ENCODE measurements at regions not wholly inside any gene's neighbourhood (a gene's known extent, or its start where the extent isn't known, plus 50 kb on each side); places are given as distances from the start of the nearest gene placed in this dataset.

DNA sequence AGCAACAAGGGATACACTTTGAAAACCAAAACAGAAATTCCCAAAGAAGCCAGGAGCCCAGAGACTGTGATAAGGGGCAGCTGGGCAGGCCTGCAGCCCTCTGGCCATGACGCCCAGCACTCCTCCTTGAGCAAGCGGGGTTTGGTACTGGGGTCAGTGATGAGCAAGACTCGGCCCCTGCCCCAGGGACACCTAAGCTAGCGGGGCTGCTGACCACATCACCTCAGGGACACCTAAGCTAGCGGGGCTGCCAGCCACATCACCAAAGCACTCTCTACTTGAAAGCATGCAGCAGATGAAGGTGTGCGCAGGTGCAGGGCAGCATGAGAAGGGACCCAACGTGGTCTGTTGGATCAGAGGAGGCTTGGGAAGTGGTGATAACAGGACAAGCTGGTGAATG, 108.0 kb upstream of the PPP2R2D start:
- no peaks in the 10 kb centered on the region for H3K9me3 ChIP-seq (ENCODE audit: control insufficient read depth, low read depth, low read length)
- H3K9ac ChIP-seq (ENCODE audit: low read length) = no peak overlapping the region
- peaks cover 5% of the 10 kb centered on the region for H3K4me1 ChIP-seq (ENCODE audit: control insufficient read depth, low read depth, low read length)
- H3K36me3 ChIP-seq (ENCODE audit: control insufficient read depth, low read depth, low read length) = no peaks in the 10 kb centered on the region
- H3K4me3 ChIP-seq (ENCODE audit: low read length) = no peak overlapping the region
- H3K27me3 ChIP-seq (ENCODE audit: control insufficient read depth, insufficient read depth, low read length) = no peaks in the 10 kb centered on the region
- no peak overlapping the region for H3K27ac ChIP-seq (ENCODE audit: low read length)

DNA sequence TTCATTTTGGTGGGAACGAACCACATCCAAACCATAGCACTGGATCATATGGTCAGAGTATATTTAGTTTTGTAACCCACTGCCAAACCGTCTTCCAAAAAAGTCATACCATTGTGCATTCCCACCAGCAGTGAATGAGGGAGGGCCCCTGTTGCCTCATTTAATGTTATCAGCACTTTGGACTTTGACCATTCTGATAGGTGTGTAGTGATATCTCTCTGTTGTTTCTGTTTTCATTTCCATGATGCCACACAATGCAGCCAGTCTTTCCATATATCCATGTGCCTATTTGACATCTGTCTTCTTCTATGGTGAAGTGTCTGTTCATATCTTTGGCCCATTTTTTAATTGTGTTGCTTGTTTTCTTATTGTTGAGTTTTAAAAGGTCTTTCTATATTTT, 105.0 kb upstream of the PPP2R2D start:
- H3K27ac ChIP-seq (ENCODE audit: low read length) = no peak overlapping the region
- no peak overlapping the region for H3K4me3 ChIP-seq (ENCODE audit: low read length)
- no peaks in the 10 kb centered on the region for H3K4me1 ChIP-seq (ENCODE audit: control insufficient read depth, low read depth, low read length)
- H3K9ac ChIP-seq (ENCODE audit: low read length) = no peak overlapping the region
- H3K27me3 ChIP-seq (ENCODE audit: control insufficient read depth, insufficient read depth, low read length) = no peaks in the 10 kb centered on the region
- H3K9me3 ChIP-seq (ENCODE audit: control insufficient read depth, low read depth, low read length) = peaks cover 6% of the 10 kb centered on the region
- H3K36me3 ChIP-seq (ENCODE audit: control insufficient read depth, low read depth, low read length) = no peaks in the 10 kb centered on the region

DNA sequence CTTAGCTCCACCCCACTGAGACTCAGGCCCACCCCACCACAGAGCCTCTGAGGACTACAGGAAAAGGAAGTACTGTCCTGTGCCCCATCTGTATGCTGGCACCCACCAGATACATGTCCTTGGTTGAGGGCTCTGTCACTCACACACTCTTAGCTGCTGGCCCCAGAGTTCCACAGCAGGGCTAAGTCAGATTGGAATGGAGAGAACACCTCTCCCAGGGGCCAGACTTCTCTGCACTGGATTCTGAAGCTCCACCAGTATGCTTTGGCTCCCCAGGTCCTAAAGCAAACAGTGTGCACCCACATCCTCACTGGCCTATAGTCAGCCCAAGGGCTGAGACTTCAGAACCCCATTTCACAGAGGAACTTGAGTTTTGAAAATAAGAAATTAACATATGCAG, 103.2 kb upstream of the PPP2R2D start:
- no peak overlapping the region for H3K4me3 ChIP-seq (ENCODE audit: low read length)
- H3K36me3 ChIP-seq (ENCODE audit: control insufficient read depth, low read depth, low read length) = no peaks in the 10 kb centered on the region
- H3K9ac ChIP-seq (ENCODE audit: low read length) = no peak overlapping the region
- no peaks in the 10 kb centered on the region for H3K4me1 ChIP-seq (ENCODE audit: control insufficient read depth, low read depth, low read length)
- H3K9me3 ChIP-seq (ENCODE audit: control insufficient read depth, low read depth, low read length) = peaks cover 6% of the 10 kb centered on the region
- H3K27me3 ChIP-seq (ENCODE audit: control insufficient read depth, insufficient read depth, low read length) = no peaks in the 10 kb centered on the region
- no peak overlapping the region for H3K27ac ChIP-seq (ENCODE audit: low read length)

DNA sequence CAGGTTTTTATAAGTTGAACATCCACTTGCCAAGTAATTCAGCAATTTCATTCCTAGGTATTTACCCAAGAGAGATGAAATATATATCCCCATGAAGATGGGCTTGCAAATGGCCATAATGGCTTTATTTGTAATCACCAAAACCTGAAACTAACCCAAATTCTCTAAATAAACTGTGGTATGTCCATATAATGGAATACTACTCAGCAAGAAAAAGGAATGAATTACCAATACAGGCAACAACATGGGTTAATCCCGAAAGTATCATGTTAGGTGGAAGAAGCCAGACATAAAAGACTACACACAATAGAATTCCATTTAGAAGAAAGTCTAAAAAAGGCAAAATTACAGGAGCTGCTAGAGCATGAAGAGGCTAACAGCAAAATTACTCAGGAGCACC, 101.4 kb upstream of the PPP2R2D start:
- H3K9me3 ChIP-seq (ENCODE audit: control insufficient read depth, low read depth, low read length) = peaks cover 6% of the 10 kb centered on the region
- H3K27me3 ChIP-seq (ENCODE audit: control insufficient read depth, insufficient read depth, low read length) = no peaks in the 10 kb centered on the region

DNA sequence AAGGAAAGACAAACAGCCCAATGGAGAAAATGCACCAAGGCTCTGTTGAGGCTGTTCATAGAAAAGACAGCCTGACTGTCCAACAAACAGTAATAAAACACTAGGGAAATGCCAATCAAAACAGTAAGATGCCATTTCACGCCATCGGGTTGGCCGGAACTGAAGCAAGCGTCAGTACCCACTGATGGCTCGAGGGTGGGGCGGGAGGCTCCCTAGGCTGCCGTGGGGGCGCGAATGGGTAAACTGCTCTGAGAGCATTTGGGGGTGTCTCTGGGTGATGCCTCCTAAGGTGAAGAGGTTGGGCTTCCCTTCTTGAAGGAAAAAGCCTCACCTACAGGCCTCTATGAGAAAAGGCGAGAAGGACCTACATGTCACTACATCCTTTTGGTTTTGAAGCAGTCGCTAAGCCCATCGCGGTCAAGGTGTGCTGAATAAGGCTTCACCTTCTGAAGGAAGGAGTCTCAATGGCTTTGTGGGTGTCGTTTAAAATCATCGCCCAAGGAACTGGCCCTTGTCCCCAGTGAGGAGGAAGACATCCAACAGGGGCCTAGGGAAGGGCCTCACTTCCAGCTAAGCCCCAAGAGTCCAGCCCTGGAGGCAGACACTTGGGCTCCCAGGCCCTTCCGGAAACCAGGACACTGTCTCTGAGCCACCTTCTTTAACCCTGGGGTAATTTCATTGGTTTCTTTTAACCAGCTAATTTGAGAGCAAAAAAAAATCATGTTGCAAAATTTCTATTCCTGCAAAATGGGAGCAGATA, 98.5 kb upstream of the PPP2R2D start:
- Histone ChIP-seq H3K9me3 (ENCODE audit: control insufficient read depth, low read depth, low read length) (peaks cover 6% of the 10 kb centered on the region), H3K27me3 (ENCODE audit: control insufficient read depth, insufficient read depth, low read length) (no peaks in the 10 kb centered on the region)

More for the DNA sequence above, 101.4 kb upstream of the PPP2R2D start:
- H3K4me3 ChIP-seq (ENCODE audit: low read length) = no peak overlapping the region
- H3K4me1 ChIP-seq (ENCODE audit: control insufficient read depth, low read depth, low read length) = no peaks in the 10 kb centered on the region
- H3K36me3 ChIP-seq (ENCODE audit: control insufficient read depth, low read depth, low read length) = no peaks in the 10 kb centered on the region
- H3K9ac ChIP-seq (ENCODE audit: low read length) = no peak overlapping the region
- H3K27ac ChIP-seq (ENCODE audit: low read length) = no peak overlapping the region

DNA sequence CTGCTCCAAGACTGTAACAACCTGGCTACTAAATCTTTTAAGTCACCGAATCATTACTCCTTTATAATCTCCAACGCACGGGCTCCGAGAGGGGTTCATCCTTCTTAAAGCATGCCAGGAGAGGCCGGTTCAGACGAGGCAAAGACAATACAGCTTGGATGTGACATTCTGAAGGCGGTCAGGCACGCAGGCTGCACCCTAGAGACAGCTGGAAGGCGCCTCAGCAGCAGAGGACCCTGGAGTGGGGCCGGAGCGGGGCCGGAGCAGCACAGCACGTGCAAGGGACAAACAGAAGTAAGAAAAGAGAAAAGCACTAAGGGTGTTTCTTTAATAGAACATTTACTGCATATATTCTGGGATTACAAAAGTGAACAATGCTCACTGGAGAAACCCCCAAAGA, 97.8 kb upstream of the PPP2R2D start:
- H3K9me3 ChIP-seq (ENCODE audit: control insufficient read depth, low read depth, low read length) = peaks cover 6% of the 10 kb centered on the region
- H3K27me3 ChIP-seq (ENCODE audit: control insufficient read depth, insufficient read depth, low read length) = no peaks in the 10 kb centered on the region
- no peak overlapping the region for H3K4me3 ChIP-seq (ENCODE audit: low read length)
- no peak overlapping the region for H3K27ac ChIP-seq (ENCODE audit: low read length)
- H3K36me3 ChIP-seq (ENCODE audit: control insufficient read depth, low read depth, low read length) = no peaks in the 10 kb centered on the region
- H3K9ac ChIP-seq (ENCODE audit: low read length) = no peak overlapping the region
- peaks cover 10% of the 10 kb centered on the region for H3K4me1 ChIP-seq (ENCODE audit: control insufficient read depth, low read depth, low read length)

More for the DNA sequence above, 98.5 kb upstream of the PPP2R2D start:
- H3K36me3 ChIP-seq (ENCODE audit: control insufficient read depth, low read depth, low read length) = no peaks in the 10 kb centered on the region
- peaks cover 10% of the 10 kb centered on the region for H3K4me1 ChIP-seq (ENCODE audit: control insufficient read depth, low read depth, low read length)
- no peak overlapping the region for H3K9ac ChIP-seq (ENCODE audit: low read length)
- H3K27ac ChIP-seq (ENCODE audit: low read length) = no peak overlapping the region
- H3K4me3 ChIP-seq (ENCODE audit: low read length) = no peak overlapping the region

DNA sequence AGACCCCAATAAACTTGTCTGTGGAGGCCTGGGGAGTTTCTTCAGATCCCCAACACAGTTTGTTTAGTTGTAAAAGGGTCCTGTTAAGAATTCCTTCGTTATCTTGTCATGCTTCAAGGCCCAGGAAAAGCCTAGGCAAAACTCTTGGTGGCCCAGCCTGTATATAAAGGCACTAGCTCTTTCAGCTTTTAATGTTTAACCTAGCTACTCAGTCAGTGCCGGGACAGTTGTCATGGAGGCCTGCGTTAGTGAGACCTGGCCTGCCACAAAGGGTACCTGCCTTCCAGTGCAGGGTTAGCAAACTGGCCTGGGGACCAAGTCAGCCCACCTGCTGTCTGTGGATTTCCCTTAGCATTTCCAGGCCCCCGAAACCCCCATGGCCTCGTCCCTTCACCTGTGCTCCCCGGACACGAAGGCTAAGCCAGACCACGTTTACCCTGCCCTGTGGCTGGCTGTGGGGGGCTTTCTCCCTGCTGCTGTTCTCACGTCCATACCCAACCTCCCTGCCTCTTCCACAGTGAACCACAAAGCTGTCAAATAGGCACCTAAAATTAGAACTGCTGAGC, 96.9 kb upstream of the PPP2R2D start:
- no peaks in the 10 kb centered on the region for H3K27me3 ChIP-seq (ENCODE audit: control insufficient read depth, insufficient read depth, low read length)
- H3K27ac ChIP-seq (ENCODE audit: low read length) = no peak overlapping the region
- H3K4me3 ChIP-seq (ENCODE audit: low read length) = no peak overlapping the region
- peaks cover 10% of the 10 kb centered on the region for H3K4me1 ChIP-seq (ENCODE audit: control insufficient read depth, low read depth, low read length)
- H3K36me3 ChIP-seq (ENCODE audit: control insufficient read depth, low read depth, low read length) = no peaks in the 10 kb centered on the region
- peaks cover 6% of the 10 kb centered on the region for H3K9me3 ChIP-seq (ENCODE audit: control insufficient read depth, low read depth, low read length)
- H3K9ac ChIP-seq (ENCODE audit: low read length) = no peak overlapping the region

DNA sequence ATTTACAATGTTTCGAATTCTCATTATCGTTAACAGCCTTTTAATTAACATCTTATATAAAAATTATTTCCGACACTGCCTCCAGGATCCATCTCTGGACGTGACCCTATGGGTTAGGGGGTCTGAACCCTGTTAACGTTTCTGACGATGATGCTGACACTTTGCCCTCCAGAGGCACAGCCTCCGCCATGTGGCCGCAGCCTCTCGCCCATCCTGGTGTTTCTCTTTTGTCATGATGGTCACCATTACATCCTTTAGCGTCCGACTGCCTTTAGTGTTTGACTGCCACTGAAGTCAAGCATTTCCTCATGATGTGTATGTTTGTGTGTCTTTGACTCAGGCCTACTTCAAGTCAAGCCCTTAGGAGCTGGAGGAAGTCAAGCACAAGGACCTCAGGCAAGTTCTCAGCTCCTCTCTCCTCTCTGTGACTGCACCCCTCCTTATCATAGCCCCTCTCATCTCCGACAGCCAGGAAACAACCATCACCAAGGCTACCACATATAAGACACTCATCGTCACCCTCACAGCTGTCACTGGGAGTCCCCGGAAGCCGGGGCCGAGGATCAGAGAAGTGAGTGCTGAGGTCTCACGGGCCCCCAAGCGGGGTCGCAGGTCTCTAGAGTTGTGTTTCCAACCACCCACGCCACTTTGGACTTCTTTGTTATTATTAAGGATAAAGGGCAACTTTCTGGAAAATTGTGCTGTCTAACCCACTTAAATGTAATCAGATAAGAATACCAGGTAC, 96.1 kb upstream of the PPP2R2D start:
- Histone ChIP-seq H3K27me3 (ENCODE audit: control insufficient read depth, insufficient read depth, low read length) (no peaks in the 10 kb centered on the region), H3K4me3 (ENCODE audit: low read length) (no peak overlapping the region), H3K36me3 (ENCODE audit: control insufficient read depth, low read depth, low read length) (no peaks in the 10 kb centered on the region), H3K9me3 (ENCODE audit: control insufficient read depth, low read depth, low read length) (peaks cover under 1% of the 10 kb centered on the region), H3K9ac (ENCODE audit: low read length) (no peak overlapping the region), H3K27ac (ENCODE audit: low read length) (no peak overlapping the region), H3K4me1 (ENCODE audit: control insufficient read depth, low read depth, low read length) (peaks cover 10% of the 10 kb centered on the region)

DNA sequence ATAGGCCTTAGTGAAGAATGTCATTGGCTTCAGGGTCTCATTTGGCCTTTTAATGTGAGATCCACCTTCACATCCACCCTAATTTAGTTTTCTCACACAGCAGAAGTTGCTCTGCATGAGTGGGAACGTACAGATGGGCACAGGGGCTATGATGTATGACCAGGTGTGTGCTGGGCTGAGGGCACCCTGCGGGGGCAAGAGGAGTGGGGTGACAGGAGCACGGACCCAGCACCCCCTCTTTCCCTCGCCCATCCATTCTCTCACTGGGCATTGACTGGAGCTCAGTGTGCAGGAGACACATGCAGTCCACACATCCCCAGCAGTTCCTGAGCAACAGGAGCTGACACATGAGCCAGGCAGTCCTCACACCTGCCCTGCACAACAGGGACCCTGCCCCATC, 95.1 kb upstream of the PPP2R2D start:
- Histone ChIP-seq H3K4me3 (ENCODE audit: low read length) (no peak overlapping the region), H3K9me3 (ENCODE audit: control insufficient read depth, low read depth, low read length) (no peaks in the 10 kb centered on the region), H3K9ac (ENCODE audit: low read length) (no peak overlapping the region), H3K27me3 (ENCODE audit: control insufficient read depth, insufficient read depth, low read length) (no peaks in the 10 kb centered on the region), H3K27ac (ENCODE audit: low read length) (no peak overlapping the region), H3K36me3 (ENCODE audit: control insufficient read depth, low read depth, low read length) (no peaks in the 10 kb centered on the region), H3K4me1 (ENCODE audit: control insufficient read depth, low read depth, low read length) (peaks cover 10% of the 10 kb centered on the region)

DNA sequence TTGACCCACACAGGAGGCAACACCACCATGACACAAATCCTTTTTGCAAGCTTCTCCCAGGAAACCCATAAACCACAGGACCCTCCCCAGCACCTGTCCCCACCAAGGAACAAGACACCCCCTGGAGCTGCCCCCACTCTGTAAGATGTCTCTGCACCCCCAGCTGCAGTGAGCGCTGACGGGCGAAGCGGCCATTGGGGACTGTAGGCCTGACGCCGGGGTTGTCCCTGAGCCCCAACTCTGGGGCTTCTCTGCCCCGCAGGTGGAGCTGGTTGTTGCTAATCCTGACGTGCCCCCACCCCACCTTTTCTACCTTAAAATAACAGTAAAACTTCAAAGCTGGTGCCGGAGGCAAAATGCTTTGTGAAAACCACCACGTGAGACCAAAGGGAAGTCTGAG, 94.7 kb upstream of the PPP2R2D start:
- H3K4me3 ChIP-seq (ENCODE audit: low read length) = no peak overlapping the region
- no peaks in the 10 kb centered on the region for H3K36me3 ChIP-seq (ENCODE audit: control insufficient read depth, low read depth, low read length)
- no peak overlapping the region for H3K27ac ChIP-seq (ENCODE audit: low read length)
- H3K9me3 ChIP-seq (ENCODE audit: control insufficient read depth, low read depth, low read length) = no peaks in the 10 kb centered on the region
- H3K4me1 ChIP-seq (ENCODE audit: control insufficient read depth, low read depth, low read length) = peaks cover 10% of the 10 kb centered on the region
- H3K9ac ChIP-seq (ENCODE audit: low read length) = no peak overlapping the region
- H3K27me3 ChIP-seq (ENCODE audit: control insufficient read depth, insufficient read depth, low read length) = no peaks in the 10 kb centered on the region

DNA sequence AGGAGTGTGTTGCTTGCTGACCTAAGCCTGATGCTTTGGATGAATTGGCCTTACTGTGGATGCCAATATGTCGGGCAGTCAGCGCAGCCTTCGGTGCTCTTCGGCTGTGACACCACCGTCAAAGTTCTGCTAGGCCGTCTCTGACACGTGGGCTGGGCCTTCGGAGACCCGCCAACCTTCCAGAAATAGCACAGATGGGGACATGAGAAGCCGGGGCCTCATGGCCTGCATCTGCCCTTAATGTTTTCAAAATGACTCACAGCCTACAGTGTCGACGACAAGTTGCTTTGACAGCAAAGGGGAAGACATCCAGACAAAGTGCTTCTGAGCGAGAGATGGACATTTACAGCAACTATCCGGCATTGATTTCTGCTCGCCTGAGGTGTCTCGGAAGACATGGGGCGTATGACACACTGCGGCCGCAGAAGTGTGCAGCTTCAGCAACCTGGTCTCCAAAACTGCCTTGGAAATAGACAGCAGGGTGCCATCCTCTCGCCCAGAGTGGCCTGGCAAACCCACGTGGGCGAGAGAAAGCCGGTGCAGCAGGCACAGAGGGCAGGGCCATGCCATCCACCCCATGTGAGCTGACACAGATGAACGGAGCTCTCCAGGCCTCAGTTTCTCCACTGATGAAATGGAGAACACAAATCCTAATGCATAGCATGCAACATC, 94.0 kb upstream of the PPP2R2D start:
- Histone ChIP-seq H3K4me3 (ENCODE audit: low read length) (no peak overlapping the region), H3K27ac (ENCODE audit: low read length) (no peak overlapping the region), H3K9me3 (ENCODE audit: control insufficient read depth, low read depth, low read length) (no peaks in the 10 kb centered on the region), H3K9ac (ENCODE audit: low read length) (no peak overlapping the region), H3K4me1 (ENCODE audit: control insufficient read depth, low read depth, low read length) (peaks cover 10% of the 10 kb centered on the region), H3K27me3 (ENCODE audit: control insufficient read depth, insufficient read depth, low read length) (no peaks in the 10 kb centered on the region), H3K36me3 (ENCODE audit: control insufficient read depth, low read depth, low read length) (no peaks in the 10 kb centered on the region)

Data from iPS-18a (cell line).